Muscle layer of colon (tissue), 2 donors: ENCODE measurements at regions not wholly inside any gene's neighbourhood (a gene's known extent, or its start where the extent isn't known, plus 50 kb on each side); places are given as distances from the start of the nearest gene placed in this dataset.
"Not testable (repeated sequence)": the region's sequence is repeated elsewhere in the genome, so short reads cannot be mapped to it uniquely, and the experiment has no call there.

Experiments used
- H3K27ac ChIP-seq: one replicate; pipeline ENCODE4 v1.7.0; 2013; ENCODE audit warnings: low read depth, mild to moderate bottlenecking, low read length, moderate library complexity
- H3K27me3 ChIP-seq, 2 donors: one replicate each; pipeline ENCODE4 v1.7.0; 2013; ENCODE audit warnings: low read length in 2 of 2, mild to moderate bottlenecking in 2 of 2; ENCODE audit not compliant: insufficient read depth in 2 of 2, control insufficient read depth in 1 of 2
- H3K36me3 ChIP-seq: one replicate; pipeline ENCODE4 v1.7.0; 2013; ENCODE audit warnings: mild to moderate bottlenecking, low read length; ENCODE audit not compliant: insufficient read depth
- H3K4me1 ChIP-seq: one replicate; pipeline ENCODE4 v1.7.0; 2013; ENCODE audit warnings: mild to moderate bottlenecking, low read length; ENCODE audit not compliant: insufficient read depth
- H3K4me3 ChIP-seq, 2 donors: one replicate each; pipeline ENCODE4 v1.7.0; 2013; ENCODE audit warnings: low read length in 2 of 2, low read depth in 1 of 2, mild to moderate bottlenecking in 1 of 2, moderate library complexity in 1 of 2
- H3K9ac ChIP-seq: one replicate; pipeline ENCODE4 v1.7.0; 2013; ENCODE audit warnings: low read length
- H3K9me3 ChIP-seq: one replicate; pipeline ENCODE4 v1.7.0; 2013; ENCODE audit warnings: mild to moderate bottlenecking, low read length
- donor health status: abdominal sarcoma.
- donor health status: Adenocarcinoma of cecum.

GRCh38 chr20:51132279-51132678, 109.4 kb upstream of the KCNG1 start:
- Histone ChIP-seq H3K9ac (no peak overlapping the region), H3K4me3 (no peak overlapping the region), H3K27ac (no peak overlapping the region), H3K9me3 (no peaks in the 10 kb centered on the region), H3K4me1 (peaks cover 23% of the 10 kb centered on the region), H3K36me3 (no peaks in the 10 kb centered on the region), H3K27me3 (no peaks in the 10 kb centered on the region)

GRCh38 chr20:51131811-51132210, 108.9 kb upstream of the KCNG1 start:
- Histone ChIP-seq H3K27me3 (no peaks in the 10 kb centered on the region), H3K4me1 (peaks cover 23% of the 10 kb centered on the region), H3K36me3 (no peaks in the 10 kb centered on the region), H3K9me3 (no peaks in the 10 kb centered on the region), H3K9ac (no peak overlapping the region), H3K4me3 (no peak overlapping the region), H3K27ac (no peak overlapping the region)

GRCh38 chr20:51129147-51129776, 106.4 kb upstream of the KCNG1 start:
- Histone ChIP-seq H3K27ac (no peak overlapping the region), H3K9ac (no peak overlapping the region), H3K27me3 (no peaks in the 10 kb centered on the region), H3K4me1 (peaks cover 32% of the 10 kb centered on the region), H3K9me3 (no peaks in the 10 kb centered on the region), H3K4me3 (no peak overlapping the region), H3K36me3 (no peaks in the 10 kb centered on the region)

GRCh38 chr20:51128198-51128597, 105.3 kb upstream of the KCNG1 start:
- no peaks in the 10 kb centered on the region for H3K36me3 ChIP-seq
- no peak overlapping the region for H3K27ac ChIP-seq
- peaks cover 36% of the 10 kb centered on the region for H3K4me1 ChIP-seq
- H3K27me3 ChIP-seq, result no peaks in the 10 kb centered on the region
- H3K9me3 ChIP-seq, result no peaks in the 10 kb centered on the region
- H3K9ac ChIP-seq, result no peak overlapping the region
- no peak overlapping the region for H3K4me3 ChIP-seq

GRCh38 chr20:51127713-51128112, 104.8 kb upstream of the KCNG1 start:
- Histone ChIP-seq H3K9me3 (no peaks in the 10 kb centered on the region), H3K9ac (no peak overlapping the region), H3K4me3 (no peak overlapping the region), H3K4me1 (peaks cover 41% of the 10 kb centered on the region), H3K27me3 (no peaks in the 10 kb centered on the region), H3K27ac (no peak overlapping the region), H3K36me3 (no peaks in the 10 kb centered on the region)

- Histone ChIP-seq H3K27me3 (no peaks in the 10 kb centered on the region), H3K9ac (no peak overlapping the region), H3K9me3 (no peaks in the 10 kb centered on the region), H3K27ac (peak overlapping the region; percentile 17), H3K4me3 (no peak overlapping the region), H3K36me3 (no peaks in the 10 kb centered on the region), H3K4me1 (peaks cover 52% of the 10 kb centered on the region)
Observed at GRCh38 chr20:51126337-51126736, 103.4 kb upstream of the KCNG1 start.

- no peak overlapping the region for H3K9ac ChIP-seq
- H3K36me3 ChIP-seq, result no peaks in the 10 kb centered on the region
- peak overlapping the region; percentile 17 for H3K27ac ChIP-seq
- no peak overlapping the region for H3K4me3 ChIP-seq
- peaks cover 58% of the 10 kb centered on the region for H3K4me1 ChIP-seq
- no peaks in the 10 kb centered on the region for H3K27me3 ChIP-seq
- H3K9me3 ChIP-seq, result no peaks in the 10 kb centered on the region
Observed at GRCh38 chr20:51125780-51126179, 102.9 kb upstream of the KCNG1 start.

GRCh38 chr20:51125105-51125504, 102.2 kb upstream of the KCNG1 start:
- H3K27me3 ChIP-seq, result no peaks in the 10 kb centered on the region
- no peaks in the 10 kb centered on the region for H3K36me3 ChIP-seq
- no peak overlapping the region for H3K4me3 ChIP-seq
- no peak overlapping the region for H3K27ac ChIP-seq
- H3K4me1 ChIP-seq, result peaks cover 63% of the 10 kb centered on the region
- H3K9me3 ChIP-seq, result no peaks in the 10 kb centered on the region
- no peak overlapping the region for H3K9ac ChIP-seq

GRCh38 chr20:51123887-51124286, 101.0 kb upstream of the KCNG1 start:
- not testable (repeated sequence) for H3K27me3 ChIP-seq, H3K9ac ChIP-seq, H3K36me3 ChIP-seq, H3K4me3 ChIP-seq, H3K27ac ChIP-seq, H3K9me3 ChIP-seq
- peaks cover 52% of the 10 kb centered on the region for H3K4me1 ChIP-seq

- no peaks in the 10 kb centered on the region for H3K9me3 ChIP-seq
- peaks cover 0 to 10% of the 10 kb centered on the region in 2 donors for H3K27me3 ChIP-seq
- H3K9ac ChIP-seq, result no peak overlapping the region
- no peaks in the 10 kb centered on the region for H3K36me3 ChIP-seq
- H3K4me1 ChIP-seq, result peaks cover 44% of the 10 kb centered on the region
- no peak overlapping the region for H3K27ac ChIP-seq
- no peak overlapping the region for H3K4me3 ChIP-seq
Observed at GRCh38 chr20:51122931-51123658, 100.2 kb upstream of the KCNG1 start.

- Histone ChIP-seq H3K36me3 (no peaks in the 10 kb centered on the region), H3K9ac (no peak overlapping the region), H3K27me3 (peaks cover 0 to 10% of the 10 kb centered on the region in 2 donors), H3K9me3 (no peaks in the 10 kb centered on the region), H3K27ac (no peak overlapping the region), H3K4me3 (no peak overlapping the region), H3K4me1 (peaks cover 42% of the 10 kb centered on the region)
Observed at GRCh38 chr20:51121901-51122412, 99.0 kb upstream of the KCNG1 start.

- Histone ChIP-seq H3K27ac (no peak overlapping the region), H3K4me3 (no peak overlapping the region), H3K4me1 (peaks cover 39% of the 10 kb centered on the region), H3K36me3 (no peaks in the 10 kb centered on the region), H3K27me3 (peaks cover 0 to 10% of the 10 kb centered on the region in 2 donors), H3K9me3 (no peaks in the 10 kb centered on the region), H3K9ac (no peak overlapping the region)
Observed at GRCh38 chr20:51121272-51121671, 98.4 kb upstream of the KCNG1 start.
